HEK293 (cell line): ENCODE measurements at regions not wholly inside any gene's neighbourhood (a gene's known extent, or its start where the extent isn't known, plus 50 kb on each side); places are given as distances from the start of the nearest gene placed in this dataset.
"Not testable (repeated sequence)": the region's sequence is repeated elsewhere in the genome, so short reads cannot be mapped to it uniquely, and the experiment has no call there.

Source experiments
- REPIN1 ChIP-seq: fragments of 450-650 bp; formaldehyde crosslinking; IDR thresholded peaks from 2 replicates; pipeline ENCODE4 v1.5.1; 2017; ENCODE audit warnings: missing biosample characterization, missing genetic modification characterization, low read depth
- ZNF670 ChIP-seq: fragments of 450-650 bp; formaldehyde crosslinking; IDR thresholded peaks from 2 replicates; pipeline ENCODE4 v1.5.1; 2016; ENCODE audit warnings: missing biosample characterization, missing genetic modification characterization, low read depth

DNA sequence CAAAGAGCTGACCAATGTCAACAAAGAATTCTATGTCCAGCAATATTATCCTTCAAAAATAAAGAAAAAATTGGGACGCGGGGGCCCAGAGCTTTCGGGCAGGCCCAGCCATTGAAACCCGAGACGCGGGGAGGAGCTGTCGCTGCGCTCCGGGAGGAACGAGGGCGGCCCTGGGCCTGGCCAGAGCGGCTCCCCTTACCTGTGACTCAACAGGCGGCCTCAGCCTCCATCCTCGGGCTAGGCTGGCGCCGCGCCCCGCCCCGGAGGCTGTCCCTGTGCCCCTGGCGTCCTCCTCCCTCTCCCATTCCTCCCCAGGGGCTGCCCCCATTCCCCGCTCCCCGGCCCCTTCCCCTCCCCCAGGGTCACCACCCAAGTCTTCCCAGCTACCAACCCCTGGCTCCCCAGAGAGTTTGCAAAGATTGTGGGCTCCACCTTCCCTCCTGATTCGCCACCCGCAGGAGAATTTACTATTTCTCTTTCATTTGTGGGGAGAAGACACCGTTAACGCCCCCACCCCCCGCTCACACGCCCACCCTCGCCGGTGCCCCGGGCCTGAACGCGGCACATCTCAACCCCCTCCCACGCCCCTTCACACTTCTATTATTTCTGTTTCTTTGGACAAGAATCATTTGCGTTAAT is 127.9 kb downstream of the ARRDC4 start:
- TF ChIP-seq REPIN1, ZNF670 (tag by site-specific recombination): not testable (repeated sequence)
